SU-DHL-6 (cell line): ENCODE measurements at regions not wholly inside any gene's neighbourhood (a gene's known extent, or its start where the extent isn't known, plus 50 kb on each side); places are given as distances from the start of the nearest gene placed in this dataset.
"Not testable (repeated sequence)": the region's sequence is repeated elsewhere in the genome, so short reads cannot be mapped to it uniquely, and the experiment has no call there.

ENCODE experiments used
- H2AFZ ChIP-seq: fragments of 200-600 bp; sonication (generic); 2 replicates; pipeline ENCODE4 v1.6.1; 2014; ENCODE audit warnings: low read depth, mild to moderate bottlenecking, moderate library complexity, mixed read lengths, antibody characterized with exemption, low read length; ENCODE audit not compliant: severe bottlenecking
- H3F3A ChIP-seq: fragments of 200-600 bp; shearing (Covaris generic); 2 replicates; pipeline ENCODE4 v1.6.0; 2016; ENCODE audit warnings: antibody characterized with exemption, mild to moderate bottlenecking; ENCODE audit not compliant: insufficient read depth
- H3K27ac ChIP-seq: fragments of 200-600 bp; sonication (generic); 2 replicates; pipeline ENCODE4 v1.5.1; 2016; ENCODE audit warnings: low read depth, mild to moderate bottlenecking, low read length, moderate library complexity, mixed read lengths
- H3K27me3 ChIP-seq: fragments of 200-600 bp; sonication (generic), shearing (Covaris generic); 2 replicates; pipeline ENCODE4 v1.6.0; 2014; ENCODE audit warnings: mild to moderate bottlenecking, low read length
- H3K36me3 ChIP-seq: fragments of 200-600 bp; sonication (generic); 2 replicates; pipeline ENCODE4 v1.6.1; 2014; ENCODE audit warnings: mild to moderate bottlenecking, low read length, mixed read lengths
- H3K4me2 ChIP-seq: fragments of 300-600, 200-600 bp; shearing (Covaris generic), sonication (generic); 2 replicates; pipeline ENCODE4 v1.6.0; 2014; ENCODE audit warnings: low read length, low read depth, mild to moderate bottlenecking; ENCODE audit not compliant: poor library complexity, severe bottlenecking
- H3K4me3 ChIP-seq: fragments of 200-600 bp; sonication (generic); 2 replicates; pipeline ENCODE4 v1.5.1; 2014; ENCODE audit warnings: antibody characterized with exemption, low read length, mild to moderate bottlenecking, mixed read lengths; ENCODE audit not compliant: insufficient read depth, poor library complexity, severe bottlenecking
- H3K79me2 ChIP-seq: fragments of 200-600 bp; sonication (generic); 2 replicates; pipeline ENCODE4 v1.6.1; 2014; ENCODE audit warnings: mild to moderate bottlenecking, low read length, moderate library complexity; ENCODE audit not compliant: insufficient read depth
- H3K9ac ChIP-seq: fragments of 200-600 bp; sonication (generic); 2 replicates; pipeline ENCODE4 v1.7.0; 2014; ENCODE audit warnings: mild to moderate bottlenecking, low read length
- H3K9me2 ChIP-seq: fragments of 200-600 bp; sonication (generic); replicated peaks from 2 replicates; pipeline ENCODE4 v1.6.1; 2014; ENCODE audit warnings: low read length; ENCODE audit not compliant: insufficient read depth
- H3K9me3 ChIP-seq: fragments of 200-600 bp; sonication (generic); 2 replicates; pipeline ENCODE4 v1.6.1; 2014; ENCODE audit warnings: low read length, mixed read lengths; ENCODE audit not compliant: insufficient read depth
- H4K20me1 ChIP-seq: fragments of 200-600 bp; sonication (generic); 2 replicates; pipeline ENCODE4 v1.6.1; 2014; ENCODE audit warnings: low read depth, mild to moderate bottlenecking, antibody characterized with exemption, low read length, moderate library complexity, mixed read lengths
- EZH2phosphoT487 ChIP-seq: fragments of 200-600 bp; sonication (generic), shearing (Covaris generic); conservative IDR thresholded peaks from 2 replicates; pipeline ENCODE4 v1.6.1; 2018; ENCODE audit warnings: mild to moderate bottlenecking, antibody characterized with exemption, low read length, moderate library complexity, mixed read lengths
- TF ChIP-seq, protein P1 (sequence below): fragments of 200-600 bp; sonication (generic); IDR thresholded peaks from one replicate; pipeline ENCODE4 v1.5.1; 2017; ENCODE audit warnings: antibody characterized with exemption, mild to moderate bottlenecking, low read length, moderate library complexity; ENCODE audit not compliant: insufficient read depth, poor library complexity, severe bottlenecking

DNA sequence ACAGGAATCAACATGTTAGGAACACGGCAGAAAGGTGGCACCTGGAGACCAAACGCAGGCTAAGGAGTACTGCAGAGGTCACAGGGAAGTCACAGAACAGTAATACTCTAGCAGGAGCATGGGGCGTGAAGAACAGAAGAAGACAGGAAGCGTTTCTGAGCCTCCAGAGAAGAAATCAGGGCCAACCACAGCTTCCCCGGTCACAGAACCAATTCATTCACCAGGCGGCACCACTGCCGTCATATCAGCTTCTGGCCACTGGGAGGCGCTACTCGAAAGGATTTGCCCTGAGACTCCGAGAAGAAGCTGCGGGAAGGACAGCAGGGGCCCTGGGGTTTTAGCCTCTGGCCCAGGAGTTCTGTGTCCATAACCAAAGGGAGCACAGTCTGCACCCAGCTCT lies 78.0 kb upstream of the DRD5 start:
- Histone ChIP-seq H3K79me2 (no peaks in the 10 kb centered on the region), H4K20me1 (no peaks in the 10 kb centered on the region), H3K27me3 (no peaks in the 10 kb centered on the region), H3K9me3 (no peaks in the 10 kb centered on the region), H3F3A (no peaks in the 10 kb centered on the region), H3K9me2 (no peaks in the 10 kb centered on the region), H3K4me2 (no peak overlapping the region), H3K27ac (no peak overlapping the region), H3K4me3 (no peak overlapping the region), H2AFZ (no peak overlapping the region), H3K36me3 (no peaks in the 10 kb centered on the region), H3K9ac (no peak overlapping the region)
- no peak for TF ChIP-seq EZH2phosphoT487
- TF ChIP-seq, protein P1, sequence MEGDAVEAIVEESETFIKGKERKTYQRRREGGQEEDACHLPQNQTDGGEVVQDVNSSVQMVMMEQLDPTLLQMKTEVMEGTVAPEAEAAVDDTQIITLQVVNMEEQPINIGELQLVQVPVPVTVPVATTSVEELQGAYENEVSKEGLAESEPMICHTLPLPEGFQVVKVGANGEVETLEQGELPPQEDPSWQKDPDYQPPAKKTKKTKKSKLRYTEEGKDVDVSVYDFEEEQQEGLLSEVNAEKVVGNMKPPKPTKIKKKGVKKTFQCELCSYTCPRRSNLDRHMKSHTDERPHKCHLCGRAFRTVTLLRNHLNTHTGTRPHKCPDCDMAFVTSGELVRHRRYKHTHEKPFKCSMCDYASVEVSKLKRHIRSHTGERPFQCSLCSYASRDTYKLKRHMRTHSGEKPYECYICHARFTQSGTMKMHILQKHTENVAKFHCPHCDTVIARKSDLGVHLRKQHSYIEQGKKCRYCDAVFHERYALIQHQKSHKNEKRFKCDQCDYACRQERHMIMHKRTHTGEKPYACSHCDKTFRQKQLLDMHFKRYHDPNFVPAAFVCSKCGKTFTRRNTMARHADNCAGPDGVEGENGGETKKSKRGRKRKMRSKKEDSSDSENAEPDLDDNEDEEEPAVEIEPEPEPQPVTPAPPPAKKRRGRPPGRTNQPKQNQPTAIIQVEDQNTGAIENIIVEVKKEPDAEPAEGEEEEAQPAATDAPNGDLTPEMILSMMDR: peak; percentile 37

DNA sequence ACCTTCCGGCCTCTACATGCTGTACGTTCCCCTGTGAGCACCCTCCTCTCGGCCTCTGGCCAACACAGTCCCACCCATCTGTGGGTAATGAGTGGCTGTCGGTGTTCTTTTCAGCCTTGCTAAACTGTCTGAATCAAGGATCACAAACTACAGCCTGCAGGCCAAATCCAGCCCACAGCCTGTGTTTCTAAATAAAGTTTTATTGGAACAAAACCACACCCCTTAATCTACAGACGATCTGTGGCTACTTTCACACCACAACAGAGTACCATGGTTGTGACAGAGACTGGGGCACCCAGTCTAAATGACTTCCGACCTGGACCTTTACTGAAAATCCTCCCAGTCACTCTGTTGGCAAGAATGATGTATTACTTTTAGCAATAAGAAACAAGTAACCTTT lies 77.3 kb upstream of the DRD5 start:
- H4K20me1 ChIP-seq, H3K9ac ChIP-seq, H3K9me3 ChIP-seq, H3K4me2 ChIP-seq, H3K27me3 ChIP-seq, H3K9me2 ChIP-seq, H3K4me3 ChIP-seq, H3K36me3 ChIP-seq, H2AFZ ChIP-seq, H3K27ac ChIP-seq, H3F3A ChIP-seq, H3K79me2 ChIP-seq: not testable (repeated sequence)

DNA sequence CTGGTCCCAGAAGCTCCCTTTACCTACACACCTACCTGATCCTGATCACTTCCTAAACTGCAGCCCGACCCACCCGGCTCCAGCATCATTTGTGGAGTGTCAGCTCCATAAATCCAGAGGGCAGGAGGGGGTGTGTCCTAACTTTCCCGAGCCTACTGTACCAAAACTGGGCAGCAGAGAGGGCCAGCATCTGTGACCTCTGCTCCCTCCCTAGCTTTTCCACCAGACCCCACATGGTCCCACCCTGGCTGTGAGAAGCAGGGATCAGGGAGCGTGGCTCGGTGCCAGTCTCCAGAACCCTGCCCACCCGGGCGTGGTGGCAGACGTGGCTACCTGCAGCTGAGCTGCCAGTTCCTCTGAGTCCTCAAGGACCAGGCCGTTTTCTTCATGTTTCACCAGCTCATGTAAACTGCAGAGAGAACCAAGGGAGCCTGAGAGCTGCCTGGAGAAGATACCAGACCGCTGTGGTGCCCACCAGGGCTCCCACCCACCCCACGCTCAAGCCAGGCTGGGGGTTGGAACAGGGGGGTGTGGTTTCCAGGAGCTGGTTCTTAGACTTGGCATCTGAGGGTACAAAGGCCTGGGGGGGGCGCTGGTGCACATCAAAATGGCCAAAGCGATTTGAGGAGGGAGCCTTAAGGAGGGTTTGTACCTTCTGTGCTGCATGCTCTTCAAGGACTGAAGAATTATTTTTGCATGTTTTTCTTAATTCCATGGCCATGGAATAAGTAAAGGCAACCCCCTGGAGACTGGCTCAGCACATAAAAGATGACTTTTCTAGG lies 76.7 kb upstream of the DRD5 start:
- H3K4me2 ChIP-seq: no peak overlapping the region
- no peaks in the 10 kb centered on the region for H3F3A ChIP-seq
- no peaks in the 10 kb centered on the region for H3K36me3 ChIP-seq
- no peak overlapping the region for H3K9ac ChIP-seq
- no peak overlapping the region for H3K4me3 ChIP-seq
- no peak overlapping the region for H3K27ac ChIP-seq
- H3K79me2 ChIP-seq: no peaks in the 10 kb centered on the region
- no peak overlapping the region for H2AFZ ChIP-seq
- H3K9me2 ChIP-seq: no peaks in the 10 kb centered on the region
- no peaks in the 10 kb centered on the region for H3K27me3 ChIP-seq
- no peaks in the 10 kb centered on the region for H3K9me3 ChIP-seq
- no peak for TF ChIP-seq EZH2phosphoT487
- TF ChIP-seq, protein P1: no peak
- H4K20me1 ChIP-seq: no peaks in the 10 kb centered on the region

DNA sequence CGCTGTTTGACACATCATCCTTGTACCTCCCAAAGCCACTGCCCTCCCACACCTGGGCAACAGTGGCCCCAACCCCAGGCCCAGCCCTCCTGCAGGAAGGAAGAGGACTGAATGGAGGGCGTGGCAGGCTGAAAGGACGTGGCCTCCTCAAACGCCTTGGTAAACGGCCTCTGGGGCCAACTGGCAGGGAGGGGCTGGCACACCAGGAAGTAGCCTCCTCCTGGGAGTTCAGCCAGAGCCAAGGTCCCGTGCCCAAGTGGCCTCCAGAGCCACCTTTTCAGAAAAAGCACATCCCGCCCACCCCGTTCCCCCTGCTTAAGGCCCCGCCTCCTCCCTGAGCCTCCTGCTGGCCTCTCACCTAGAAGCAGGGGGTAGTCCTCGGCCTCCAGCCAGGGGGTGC lies 74.2 kb upstream of the DRD5 start:
- not testable (repeated sequence) for H3K79me2 ChIP-seq, H3F3A ChIP-seq, H3K27me3 ChIP-seq, H3K36me3 ChIP-seq, H3K4me2 ChIP-seq, H2AFZ ChIP-seq, H3K4me3 ChIP-seq, H4K20me1 ChIP-seq, H3K9me2 ChIP-seq, H3K27ac ChIP-seq, H3K9me3 ChIP-seq, H3K9ac ChIP-seq

DNA sequence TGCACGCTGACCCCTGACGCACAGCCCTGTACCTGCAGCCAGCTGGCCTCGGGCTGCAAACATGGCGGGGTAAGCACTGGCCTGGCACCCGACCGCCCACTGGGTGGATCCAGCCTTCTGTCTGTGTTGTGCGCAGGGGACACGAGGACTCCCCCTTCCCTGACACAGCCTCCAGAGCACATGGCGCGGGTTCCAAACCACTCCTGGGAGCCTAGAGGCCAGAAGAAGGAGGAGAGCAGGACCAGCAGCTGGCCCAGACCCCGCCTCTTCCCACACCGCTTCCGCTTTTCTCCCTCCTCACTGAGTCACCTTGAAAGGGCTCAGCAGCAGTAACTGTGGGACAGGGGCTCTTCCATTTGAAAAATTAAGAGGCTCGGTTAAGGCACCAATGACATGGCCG lies 73.5 kb upstream of the DRD5 start:
- H3K4me2 ChIP-seq, H2AFZ ChIP-seq, H3F3A ChIP-seq, H3K79me2 ChIP-seq, H3K36me3 ChIP-seq, H3K27me3 ChIP-seq, H3K9ac ChIP-seq, H3K4me3 ChIP-seq, H4K20me1 ChIP-seq, H3K9me2 ChIP-seq, H3K27ac ChIP-seq, H3K9me3 ChIP-seq: not testable (repeated sequence)
